OCI-LY3 (cell line): ENCODE measurements at regions not wholly inside any gene's neighbourhood (a gene's known extent, or its start where the extent isn't known, plus 50 kb on each side); places are given as distances from the start of the nearest gene placed in this dataset.

ENCODE experiments used
- H2AFZ ChIP-seq: fragments of 200-600, 300-600 bp; shearing (Covaris generic); 2 replicates; pipeline ENCODE4 v1.6.0; 2014; ENCODE audit warnings: antibody characterized with exemption, low read depth, low read length
- H3K27ac ChIP-seq: fragments of 200-600, 300-600 bp; sonication (generic); 2 replicates; pipeline ENCODE4 v1.5.1; 2014; ENCODE audit warnings: mild to moderate bottlenecking, low read length, moderate library complexity, mixed read lengths
- H3K27me3 ChIP-seq: fragments of 200-600, 300-600 bp; sonication (generic); 2 replicates; pipeline ENCODE4 v1.6.1; 2014; ENCODE audit warnings: low read depth, low read length, mixed read lengths
- H3K36me3 ChIP-seq: fragments of 200-600, 300-600 bp; sonication (generic); replicated peaks from 2 replicates; pipeline ENCODE3; 2014; ENCODE audit warnings: low read depth, low read length, mixed read lengths
- H3K4me1 ChIP-seq: fragments of 300-600, 200-600 bp; sonication (generic); 2 replicates; pipeline ENCODE4 v1.6.1; 2014; ENCODE audit warnings: low read length, mixed read lengths
- H3K4me2 ChIP-seq: fragments of 200-600, 300-600 bp; sonication (generic); 2 replicates; pipeline ENCODE4 v1.6.1; 2014; ENCODE audit warnings: low read length, mixed read lengths
- H3K4me3 ChIP-seq: fragments of 300-600, 200-600 bp; sonication (generic); 2 replicates; pipeline ENCODE4 v1.5.1; 2014; ENCODE audit warnings: antibody characterized with exemption, mild to moderate bottlenecking, low read length, moderate library complexity
- H3K79me2 ChIP-seq: fragments of 300-600, 200-600 bp; shearing (Covaris generic); 2 replicates; pipeline ENCODE4 v1.6.1; 2014; ENCODE audit warnings: mild to moderate bottlenecking, low read length, mixed read lengths
- H3K9ac ChIP-seq: fragments of 300-600, 200-600 bp; shearing (Covaris generic); 2 replicates; pipeline ENCODE4 v1.6.0; 2014; ENCODE audit warnings: mild to moderate bottlenecking, low read length, moderate library complexity
- H3K9me3 ChIP-seq: fragments of 200-600, 300-600 bp; shearing (Covaris generic); 2 replicates; pipeline ENCODE4 v1.6.1; 2014; ENCODE audit warnings: low read length, mixed read lengths; ENCODE audit not compliant: insufficient read depth
- H4K20me1 ChIP-seq: fragments of 200-600, 300-600 bp; sonication (generic); 2 replicates; pipeline ENCODE4 v1.6.1; 2016; ENCODE audit warnings: low read length, mixed read lengths; ENCODE audit not compliant: insufficient read depth
- EZH2phosphoT487 ChIP-seq: fragments of 200-600 bp; shearing (Covaris generic); IDR thresholded peaks from 2 replicates; pipeline ENCODE4 v1.6.1; 2018; ENCODE audit warnings: antibody characterized with exemption, mixed run types, low read depth
- TF ChIP-seq, protein P1 (sequence below): fragments of 200-600, 300-600 bp; sonication (generic); IDR thresholded peaks from 2 replicates; pipeline ENCODE4 v1.5.1; 2014; ENCODE audit warnings: antibody characterized with exemption, low read length, low read depth

DNA sequence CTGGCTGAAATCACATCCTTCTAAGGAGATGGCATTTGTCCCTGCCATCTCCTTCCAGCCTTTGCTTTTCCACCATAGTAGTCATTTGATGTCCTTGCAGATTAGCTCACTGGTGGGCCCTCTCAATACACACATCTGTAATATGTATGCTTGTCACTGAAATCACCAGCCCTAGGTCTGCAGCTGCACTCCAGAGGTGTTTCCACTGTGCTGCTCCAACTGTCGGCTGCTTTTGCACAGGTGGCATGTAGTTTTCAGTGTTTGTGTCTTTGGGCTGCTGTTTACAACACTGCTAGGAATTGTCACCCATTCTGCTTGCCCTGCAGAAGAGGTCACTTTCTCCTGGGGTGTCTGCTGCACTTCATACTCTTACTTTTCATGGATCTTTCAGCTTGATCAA, 69.0 kb upstream of the GRAMD1B start:
- H2AFZ ChIP-seq = no peak overlapping the region
- H3K4me3 ChIP-seq = no peak overlapping the region
- peaks cover 18% of the 10 kb centered on the region for H3K4me1 ChIP-seq
- no peaks in the 10 kb centered on the region for H3K36me3 ChIP-seq
- peaks cover 64% of the 10 kb centered on the region for H3K27me3 ChIP-seq
- no peak overlapping the region for H3K27ac ChIP-seq
- TF ChIP-seq EZH2phosphoT487 = no peak
- TF ChIP-seq, protein P1, sequence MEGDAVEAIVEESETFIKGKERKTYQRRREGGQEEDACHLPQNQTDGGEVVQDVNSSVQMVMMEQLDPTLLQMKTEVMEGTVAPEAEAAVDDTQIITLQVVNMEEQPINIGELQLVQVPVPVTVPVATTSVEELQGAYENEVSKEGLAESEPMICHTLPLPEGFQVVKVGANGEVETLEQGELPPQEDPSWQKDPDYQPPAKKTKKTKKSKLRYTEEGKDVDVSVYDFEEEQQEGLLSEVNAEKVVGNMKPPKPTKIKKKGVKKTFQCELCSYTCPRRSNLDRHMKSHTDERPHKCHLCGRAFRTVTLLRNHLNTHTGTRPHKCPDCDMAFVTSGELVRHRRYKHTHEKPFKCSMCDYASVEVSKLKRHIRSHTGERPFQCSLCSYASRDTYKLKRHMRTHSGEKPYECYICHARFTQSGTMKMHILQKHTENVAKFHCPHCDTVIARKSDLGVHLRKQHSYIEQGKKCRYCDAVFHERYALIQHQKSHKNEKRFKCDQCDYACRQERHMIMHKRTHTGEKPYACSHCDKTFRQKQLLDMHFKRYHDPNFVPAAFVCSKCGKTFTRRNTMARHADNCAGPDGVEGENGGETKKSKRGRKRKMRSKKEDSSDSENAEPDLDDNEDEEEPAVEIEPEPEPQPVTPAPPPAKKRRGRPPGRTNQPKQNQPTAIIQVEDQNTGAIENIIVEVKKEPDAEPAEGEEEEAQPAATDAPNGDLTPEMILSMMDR = no peak
- no peak overlapping the region for H3K4me2 ChIP-seq
- H3K9ac ChIP-seq = no peak overlapping the region
- no peaks in the 10 kb centered on the region for H4K20me1 ChIP-seq
- H3K9me3 ChIP-seq = no peaks in the 10 kb centered on the region
- H3K79me2 ChIP-seq = no peaks in the 10 kb centered on the region

DNA sequence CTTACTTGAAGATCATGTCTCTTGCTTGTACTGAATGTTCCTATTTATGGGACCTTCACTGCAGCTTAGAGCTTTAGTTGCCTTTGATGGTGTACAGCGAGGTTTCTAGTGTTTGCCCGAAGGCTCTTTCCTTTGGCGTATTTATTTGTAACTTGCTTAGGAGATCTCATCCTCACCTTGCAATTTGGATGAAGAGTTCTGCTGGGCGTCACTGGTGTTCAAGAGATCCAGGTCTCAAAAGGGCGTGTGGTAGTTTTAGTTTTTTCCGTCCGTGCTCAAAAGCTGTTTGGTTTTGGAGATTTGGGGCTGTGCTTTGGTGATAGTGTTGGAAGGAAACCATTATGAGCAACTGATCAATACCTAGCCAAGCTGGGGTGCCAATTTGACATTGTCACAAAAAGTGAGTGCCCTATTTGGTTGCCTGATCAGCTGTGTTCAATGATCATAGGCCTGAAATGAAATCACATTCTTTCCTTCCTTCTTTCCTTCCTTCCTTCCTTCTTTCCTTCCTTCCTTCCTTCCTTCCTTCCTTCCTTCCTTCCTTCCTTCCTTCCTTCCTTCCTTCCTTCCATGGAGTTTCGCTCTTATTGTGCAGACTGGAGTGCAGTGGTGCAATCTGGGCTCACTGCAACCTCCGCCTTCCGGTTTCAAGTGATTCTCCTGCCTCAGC, 69.7 kb upstream of the GRAMD1B start:
- Histone ChIP-seq H3K27ac (no peak overlapping the region), H3K27me3 (peaks cover 64% of the 10 kb centered on the region), H3K4me3 (no peak overlapping the region), H4K20me1 (no peaks in the 10 kb centered on the region), H2AFZ (no peak overlapping the region), H3K4me1 (peaks cover 18% of the 10 kb centered on the region), H3K4me2 (no peak overlapping the region), H3K79me2 (no peaks in the 10 kb centered on the region), H3K36me3 (no peaks in the 10 kb centered on the region), H3K9ac (no peak overlapping the region), H3K9me3 (no peaks in the 10 kb centered on the region)
- TF ChIP-seq EZH2phosphoT487 = no peak

DNA sequence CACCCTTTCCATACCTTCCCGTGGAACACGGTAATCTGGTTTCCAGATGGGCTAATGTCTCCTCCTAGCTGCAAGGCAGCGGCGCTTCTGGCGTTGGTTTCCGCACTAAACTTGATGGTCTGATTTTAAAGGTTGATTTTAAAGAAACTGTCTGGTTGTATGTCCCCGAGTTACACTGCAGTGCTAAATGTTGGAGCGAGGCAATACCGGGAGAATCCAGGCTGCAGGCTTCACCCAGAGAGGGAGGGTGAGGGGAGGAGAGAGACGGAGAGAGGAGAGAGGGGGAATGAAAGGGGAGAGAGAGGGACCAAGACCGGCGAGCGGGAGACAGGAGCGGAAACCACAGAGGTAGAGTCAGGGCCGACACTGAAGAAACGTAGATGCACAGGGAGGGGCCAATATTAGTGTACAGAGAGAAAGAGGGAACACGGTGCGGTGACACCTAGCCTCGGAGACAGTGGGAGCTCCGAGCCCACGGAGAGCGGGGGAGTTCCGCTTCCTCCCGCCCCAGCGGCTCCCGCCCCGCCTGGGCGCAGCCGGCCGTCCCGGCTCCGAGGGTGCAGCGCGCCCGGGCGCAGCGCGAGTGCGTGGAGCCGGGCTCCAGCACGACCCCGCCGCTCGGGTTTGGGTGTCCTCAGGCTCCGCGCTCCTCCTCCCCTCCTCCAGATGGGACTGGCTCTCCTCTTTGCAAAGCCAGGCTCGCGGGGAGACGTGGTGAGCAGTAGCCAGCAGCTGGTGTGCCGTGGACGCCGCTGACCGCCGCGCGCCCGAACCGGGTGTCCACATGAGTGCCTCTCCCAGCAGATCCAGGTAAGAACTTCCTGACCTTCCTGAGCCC, 71.9 kb upstream of the GRAMD1B start:
- no peak overlapping the region for H3K27ac ChIP-seq
- no peaks in the 10 kb centered on the region for H3K9me3 ChIP-seq
- TF ChIP-seq, protein P1 = peak; percentile 71
- no peak for TF ChIP-seq EZH2phosphoT487
- no peaks in the 10 kb centered on the region for H4K20me1 ChIP-seq
- peak overlapping the region; percentile 97 for H3K4me2 ChIP-seq
- H3K36me3 ChIP-seq = no peaks in the 10 kb centered on the region
- H3K27me3 ChIP-seq = peaks cover 52% of the 10 kb centered on the region
- peak overlapping the region; percentile 92 for H3K4me3 ChIP-seq
- H3K79me2 ChIP-seq = no peaks in the 10 kb centered on the region
- peaks cover 18% of the 10 kb centered on the region for H3K4me1 ChIP-seq
- peak overlapping the region; percentile 97 for H2AFZ ChIP-seq
- peak overlapping the region; percentile 71 for H3K9ac ChIP-seq

DNA sequence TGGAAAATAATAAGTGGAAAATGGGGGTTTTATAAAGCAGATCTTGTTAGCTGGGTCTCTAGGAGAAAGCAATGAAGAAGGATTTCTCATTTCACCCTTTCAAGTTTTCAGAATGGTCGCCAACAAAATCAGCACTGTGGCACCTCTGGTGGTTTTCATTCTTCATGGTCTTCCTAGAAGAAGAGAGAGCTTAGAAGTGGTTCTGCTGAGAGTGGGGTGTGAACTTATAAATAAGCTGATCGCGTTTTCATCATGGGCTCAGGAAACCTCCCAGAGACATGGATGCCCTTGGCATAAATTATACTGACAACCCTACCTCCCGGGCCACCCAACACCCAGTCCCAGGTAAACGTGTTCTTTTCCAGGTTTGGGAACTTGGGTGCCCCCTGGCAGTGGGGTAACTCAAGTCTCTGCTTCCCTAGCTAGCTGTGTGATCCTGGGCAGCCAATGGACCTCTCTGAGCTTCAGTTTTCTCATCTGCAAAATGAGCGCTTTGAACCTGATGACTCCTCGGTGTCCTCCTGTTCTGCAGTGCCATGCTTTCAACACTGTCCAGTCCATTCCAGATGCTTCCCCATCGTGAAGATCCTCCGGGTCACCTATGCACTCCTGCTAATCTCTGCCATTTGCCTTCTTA, 72.6 kb upstream of the GRAMD1B start:
- Histone ChIP-seq H4K20me1 (no peaks in the 10 kb centered on the region), H3K36me3 (no peaks in the 10 kb centered on the region), H3K9me3 (no peaks in the 10 kb centered on the region), H2AFZ (peak overlapping the region; percentile 97; the same call in 1 of the 2 replicates), H3K4me1 (peaks cover 11% of the 10 kb centered on the region), H3K9ac (peak overlapping the region; percentile 71), H3K79me2 (no peaks in the 10 kb centered on the region), H3K4me2 (peak overlapping the region; percentile 97), H3K27ac (no peak overlapping the region), H3K27me3 (peaks cover 53% of the 10 kb centered on the region), H3K4me3 (peak overlapping the region; percentile 92)
- TF ChIP-seq EZH2phosphoT487 = no peak
- TF ChIP-seq, protein P1 = no peak
